22Rv1 (cell line): ENCODE measurements at regions not wholly inside any gene's neighbourhood (a gene's known extent, or its start where the extent isn't known, plus 50 kb on each side); places are given as distances from the start of the nearest gene placed in this dataset.

ENCODE experiments used
- ZFX ChIP-seq: fragments of 450-650 bp; IDR thresholded peaks from 2 replicates; pipeline ENCODE4 v1.6.1; 2017; ENCODE audit warnings: antibody characterized with exemption, borderline replicate concordance
- TF ChIP-seq, protein P1 (sequence below): fragments of 450-650 bp; IDR thresholded peaks from 2 replicates; pipeline ENCODE4 v1.5.1; 2017; ENCODE audit warnings: mild to moderate bottlenecking

DNA sequence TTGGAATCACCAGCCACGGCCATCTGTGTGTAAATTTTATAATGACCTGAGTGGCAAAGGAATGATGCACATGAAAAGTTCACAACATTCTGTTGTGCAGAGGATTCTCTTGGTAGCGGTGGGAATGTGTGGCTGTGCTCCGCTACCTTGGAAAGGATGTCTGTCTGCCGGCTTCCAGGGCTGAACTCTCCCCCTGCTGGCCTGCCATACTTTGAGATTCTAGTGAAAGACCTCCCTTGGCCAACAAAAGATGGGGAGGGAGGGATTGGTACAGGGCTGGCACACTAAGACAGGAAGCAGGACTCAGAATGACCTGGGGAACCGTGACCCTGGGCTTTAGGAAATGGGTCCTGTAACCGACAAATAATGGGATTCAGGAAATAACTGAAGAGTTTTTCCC, 194.5 kb upstream of the PLD5 start:
- TF ChIP-seq, protein P1, sequence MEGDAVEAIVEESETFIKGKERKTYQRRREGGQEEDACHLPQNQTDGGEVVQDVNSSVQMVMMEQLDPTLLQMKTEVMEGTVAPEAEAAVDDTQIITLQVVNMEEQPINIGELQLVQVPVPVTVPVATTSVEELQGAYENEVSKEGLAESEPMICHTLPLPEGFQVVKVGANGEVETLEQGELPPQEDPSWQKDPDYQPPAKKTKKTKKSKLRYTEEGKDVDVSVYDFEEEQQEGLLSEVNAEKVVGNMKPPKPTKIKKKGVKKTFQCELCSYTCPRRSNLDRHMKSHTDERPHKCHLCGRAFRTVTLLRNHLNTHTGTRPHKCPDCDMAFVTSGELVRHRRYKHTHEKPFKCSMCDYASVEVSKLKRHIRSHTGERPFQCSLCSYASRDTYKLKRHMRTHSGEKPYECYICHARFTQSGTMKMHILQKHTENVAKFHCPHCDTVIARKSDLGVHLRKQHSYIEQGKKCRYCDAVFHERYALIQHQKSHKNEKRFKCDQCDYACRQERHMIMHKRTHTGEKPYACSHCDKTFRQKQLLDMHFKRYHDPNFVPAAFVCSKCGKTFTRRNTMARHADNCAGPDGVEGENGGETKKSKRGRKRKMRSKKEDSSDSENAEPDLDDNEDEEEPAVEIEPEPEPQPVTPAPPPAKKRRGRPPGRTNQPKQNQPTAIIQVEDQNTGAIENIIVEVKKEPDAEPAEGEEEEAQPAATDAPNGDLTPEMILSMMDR: no peak
- no peak for TF ChIP-seq ZFX
